RKO (cell line): ENCODE measurements at regions not wholly inside any gene's neighbourhood (a gene's known extent, or its start where the extent isn't known, plus 50 kb on each side); places are given as distances from the start of the nearest gene placed in this dataset.

Experiments
- DNase-seq: peaks from one replicate; pipeline ENCODE4 v3.0.0-alpha.2; 2016; ENCODE audit warnings: low spot score

DNA sequence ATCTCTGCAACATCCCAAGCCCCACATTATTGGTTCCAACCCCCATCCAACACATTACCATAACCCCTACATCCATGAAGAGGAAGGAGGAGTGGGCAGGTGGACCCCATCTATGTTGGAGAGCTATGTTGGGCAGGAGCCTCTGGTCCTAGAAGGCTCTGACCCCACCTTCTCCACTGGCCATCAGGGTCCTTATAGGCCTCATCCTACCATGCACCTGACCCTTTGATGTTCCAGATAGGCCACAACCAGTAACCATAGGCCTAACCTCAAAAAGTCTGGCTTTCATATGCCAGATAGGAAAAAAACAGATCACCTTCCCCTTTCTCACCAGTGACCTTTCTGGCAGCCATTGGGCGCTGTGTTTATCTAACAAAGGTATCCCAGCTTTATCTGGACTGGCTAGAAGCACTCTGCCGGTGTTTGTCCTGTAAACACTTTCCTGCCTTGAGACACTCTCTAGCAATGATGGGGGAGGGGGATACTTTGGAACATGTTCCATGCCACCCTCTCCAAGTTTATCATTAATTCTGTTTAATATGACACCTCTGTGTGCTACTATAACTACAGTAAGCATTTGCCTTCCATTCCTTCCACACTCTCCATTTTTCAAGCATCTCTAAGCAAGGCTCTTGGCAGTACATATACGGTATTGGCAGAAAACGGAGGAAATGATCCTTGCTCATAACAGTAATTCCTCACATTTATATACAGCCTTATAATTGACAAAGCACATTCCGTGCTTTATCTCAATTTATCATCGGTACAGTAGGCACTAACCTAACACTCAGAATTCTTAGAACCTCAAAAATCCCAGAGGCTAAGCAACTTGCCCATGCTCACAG, 377.1 kb downstream of the VPS13C start:
- no peak for DNase-seq

DNA sequence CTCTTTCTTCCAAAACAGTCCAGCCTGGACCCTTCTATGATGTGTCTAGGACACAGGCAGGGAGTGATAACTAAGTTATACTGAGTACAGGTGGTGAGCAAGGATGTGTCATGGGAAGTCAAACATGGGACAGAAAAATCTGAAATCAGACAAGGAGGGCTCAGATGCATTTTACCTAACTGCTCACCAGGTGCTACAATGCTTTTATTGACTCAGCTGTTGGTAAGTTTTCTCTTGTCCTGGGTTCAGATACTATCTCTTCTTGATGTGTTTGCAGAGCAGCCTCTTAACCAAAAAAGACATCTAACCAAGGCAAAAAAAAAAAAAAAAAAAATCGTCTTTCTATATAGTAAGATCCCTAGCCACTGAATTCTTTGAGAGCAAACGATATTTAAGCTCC, 378.6 kb downstream of the VPS13C start:
- peak; percentile 5 for DNase-seq

DNA sequence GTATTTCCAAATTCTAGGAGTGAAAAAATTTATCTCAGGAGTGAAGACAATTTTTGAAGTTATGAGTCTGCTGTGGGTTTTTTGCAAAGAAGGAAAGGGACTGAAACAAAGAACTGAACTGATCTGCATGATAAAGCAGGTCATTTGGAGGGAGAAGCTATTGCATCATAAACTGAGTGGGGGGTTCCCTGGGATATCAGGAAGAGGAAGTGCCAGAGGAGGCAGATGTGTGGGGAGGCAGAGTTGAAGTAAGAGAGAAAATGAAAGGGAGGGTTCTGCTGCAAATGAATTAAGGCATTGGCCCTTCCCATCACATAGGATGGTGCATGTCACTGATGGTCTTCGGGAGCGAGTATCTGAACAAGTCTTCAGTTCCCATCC, 379.2 kb downstream of the VPS13C start:
- no peak for DNase-seq

GRCh38 chr15:61680260-61681037, 379.8 kb downstream of the VPS13C start:
- DNase-seq: no peak

DNA sequence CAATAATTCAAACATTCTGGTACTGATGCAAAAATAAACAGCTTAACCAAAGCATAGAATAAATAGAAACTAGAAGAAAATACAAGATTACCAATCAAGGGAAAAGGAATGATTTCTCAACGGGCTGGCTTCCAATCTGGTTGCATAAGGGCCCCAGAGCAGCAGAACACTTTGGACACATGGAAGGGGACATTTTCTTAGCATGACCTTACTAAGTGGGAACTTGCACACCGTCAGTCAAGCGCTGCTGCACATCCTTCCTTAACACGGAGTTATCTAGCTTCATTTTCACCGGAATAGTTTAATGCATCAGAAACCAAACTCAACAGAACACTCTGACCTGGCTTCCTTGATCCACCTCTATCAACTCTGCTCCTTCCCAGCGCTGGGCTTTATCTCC, 388.5 kb downstream of the VPS13C start:
- DNase-seq: no peak

GRCh38 chr15:61668444-61668843, 391.8 kb downstream of the VPS13C start:
- DNase-seq: no peak

- no peak for DNase-seq
Measured at GRCh38 chr15:61661791-61662190, 398.5 kb downstream of the VPS13C start.

GRCh38 chr15:61660579-61660978, 399.7 kb downstream of the VPS13C start:
- DNase-seq: no peak

GRCh38 chr15:61659566-61660190, 400.6 kb downstream of the VPS13C start:
- no peak for DNase-seq

DNA sequence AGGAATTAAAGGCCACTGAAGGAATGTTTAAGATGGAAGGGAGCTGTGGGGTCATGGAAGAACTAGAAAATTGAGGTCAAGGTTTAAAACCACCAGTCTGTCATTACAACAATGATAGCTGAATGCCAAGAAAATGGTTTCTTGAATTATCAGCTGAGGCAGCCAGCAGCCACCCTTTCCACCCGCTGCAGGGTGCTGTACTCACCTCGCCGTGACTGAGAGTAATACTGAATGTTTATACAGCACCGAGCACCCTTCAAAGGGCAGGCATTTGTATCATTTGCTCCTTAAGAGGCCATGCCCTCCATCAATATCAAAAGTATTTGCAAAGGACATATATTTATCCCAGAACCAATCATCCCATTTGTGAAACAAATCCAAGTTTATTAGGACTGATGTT, 402.8 kb downstream of the VPS13C start:
- no peak for DNase-seq

DNA sequence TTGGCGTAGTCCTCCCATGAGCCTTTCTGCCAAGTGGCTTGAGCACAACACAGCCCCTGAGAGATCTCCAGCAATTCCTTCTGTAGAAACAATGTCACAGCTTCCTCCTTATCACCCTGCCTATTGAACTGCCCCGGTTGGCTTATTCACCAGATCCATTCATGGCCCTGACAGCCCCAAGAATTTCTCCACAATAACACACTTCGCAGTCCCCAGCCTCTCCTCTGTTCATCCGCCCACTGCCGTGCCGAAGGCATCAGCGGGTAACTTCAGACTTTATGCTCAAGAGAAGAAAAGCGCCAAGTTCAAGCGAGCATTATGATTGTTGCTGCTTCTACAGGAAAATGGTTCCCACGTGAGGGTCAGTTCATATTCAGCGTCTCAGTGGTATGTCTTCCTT, 403.9 kb downstream of the VPS13C start:
- no peak for DNase-seq

DNA sequence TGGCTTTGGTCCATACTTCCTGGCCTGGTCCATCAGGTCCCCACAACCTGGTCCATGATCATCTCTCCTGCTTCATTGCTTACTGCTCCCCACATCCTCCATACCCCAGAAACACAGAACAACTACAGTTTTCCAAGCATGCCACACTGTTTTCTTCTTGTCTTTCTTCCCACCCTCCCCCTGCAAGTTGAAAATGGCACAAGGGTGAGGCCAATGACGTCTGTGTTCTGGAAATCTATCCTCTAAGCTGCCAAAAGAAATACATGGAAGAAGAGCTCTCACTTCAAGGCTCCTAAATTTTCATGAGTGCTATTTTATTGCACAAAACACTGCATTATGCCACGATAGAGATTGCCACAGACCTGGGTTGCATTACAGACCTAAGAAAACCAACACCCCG, 404.4 kb downstream of the VPS13C start:
- no peak for DNase-seq

- DNase-seq: no peak
Measured at GRCh38 chr15:61654918-61655317, 405.3 kb downstream of the VPS13C start.

GRCh38 chr15:61654002-61654740, 406.1 kb downstream of the VPS13C start:
- no peak for DNase-seq

GRCh38 chr15:61653110-61653509, 407.1 kb downstream of the VPS13C start:
- no peak for DNase-seq

DNA sequence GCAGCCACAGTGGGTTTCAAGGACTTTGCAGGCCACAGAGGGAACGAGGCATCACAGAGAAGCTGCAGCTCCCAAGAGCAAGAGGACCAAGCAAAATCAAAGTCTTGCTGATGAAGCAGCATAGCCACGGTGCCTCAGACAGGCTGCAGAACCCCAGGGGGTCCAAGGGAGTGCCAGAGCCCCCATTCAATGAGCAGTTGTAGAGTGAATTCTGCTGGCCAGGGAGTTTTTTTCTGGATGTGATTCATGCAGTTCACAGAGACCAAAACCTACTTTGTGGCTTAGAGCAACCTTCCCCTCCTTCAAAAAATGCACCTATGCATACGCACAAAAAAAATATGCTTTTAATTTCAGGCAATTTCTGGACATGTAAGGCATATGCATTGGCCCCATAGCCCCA, 409.0 kb downstream of the VPS13C start:
- DNase-seq: no peak

DNA sequence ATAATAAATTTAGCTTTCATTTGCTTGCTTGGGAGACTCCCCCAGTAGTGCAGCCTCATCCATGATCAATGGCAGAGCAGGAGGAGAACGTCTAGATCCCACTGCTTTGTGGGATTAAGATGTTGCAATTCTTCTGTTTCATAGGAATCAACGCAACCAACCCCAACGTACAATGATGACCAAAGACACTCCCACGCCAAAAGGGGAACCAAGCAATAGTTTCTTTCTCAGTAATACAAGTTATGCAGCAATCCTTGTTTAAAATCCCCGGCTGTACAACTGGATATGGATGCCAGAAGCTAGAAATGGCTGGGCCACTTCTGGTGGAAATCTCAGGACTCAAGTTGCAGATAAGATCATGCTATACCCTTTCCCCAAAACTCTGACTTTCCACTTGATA, 411.2 kb downstream of the VPS13C start:
- DNase-seq: no peak

DNA sequence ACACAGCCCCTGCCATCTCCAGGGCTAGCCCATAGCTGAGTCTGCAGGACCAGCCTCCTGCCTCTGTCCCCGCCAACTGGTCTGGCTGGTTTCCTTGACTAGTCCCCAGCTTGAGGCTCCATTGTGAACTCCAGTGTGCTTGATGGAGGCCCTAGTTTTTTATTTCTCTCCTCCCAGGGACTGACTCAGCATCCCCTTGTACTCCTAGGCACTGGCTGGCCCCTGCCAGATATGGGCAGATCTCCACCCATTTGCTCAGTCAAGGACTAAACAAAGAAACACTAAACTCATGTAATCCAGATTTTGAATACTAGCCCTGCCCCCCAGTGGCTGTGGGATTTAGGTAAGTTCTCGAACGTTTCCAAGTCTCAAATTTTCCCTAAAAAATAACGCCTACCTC, 415.4 kb upstream of the RORA start:
- DNase-seq: no peak

DNA sequence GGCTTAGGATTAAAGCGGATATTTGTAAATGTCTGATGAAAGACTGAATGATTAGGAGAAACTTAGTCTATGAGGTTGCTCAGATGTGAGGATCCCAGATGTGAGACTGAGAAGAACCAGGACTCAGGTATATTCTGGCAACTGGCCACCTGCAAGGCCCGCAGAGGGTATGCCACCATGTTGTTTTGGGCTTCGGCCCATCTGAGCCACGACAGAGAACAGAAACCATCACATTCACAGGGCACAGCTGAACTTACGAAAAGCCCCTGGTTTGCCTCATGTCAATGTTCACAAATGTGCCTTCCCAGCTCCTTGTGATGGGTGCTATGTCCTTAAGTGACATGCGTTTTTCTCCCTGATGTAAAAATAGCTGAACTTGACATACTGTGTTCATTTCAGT, 412.5 kb upstream of the RORA start:
- no peak for DNase-seq

DNA sequence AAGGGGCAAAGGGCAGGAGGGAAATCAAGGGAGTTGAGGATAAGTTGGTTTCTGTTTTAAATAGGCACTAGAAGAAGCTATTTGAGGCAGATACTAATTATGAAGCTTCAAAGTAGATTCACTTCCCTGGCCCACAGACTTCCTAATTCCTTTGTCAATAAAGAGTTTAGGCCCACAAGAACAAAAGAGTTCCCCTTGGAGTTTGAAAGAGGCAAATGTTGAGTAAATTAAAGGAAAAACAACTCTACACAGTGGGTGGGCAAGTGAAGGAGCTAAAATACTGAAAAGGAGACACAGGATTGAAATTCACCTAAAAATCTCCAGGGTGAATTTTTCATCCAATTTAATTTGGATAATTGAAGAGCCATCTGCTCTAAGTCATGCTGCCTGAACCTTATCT, 411.7 kb upstream of the RORA start:
- DNase-seq: no peak

GRCh38 chr15:61639491-61639890, 410.4 kb upstream of the RORA start:
- no peak for DNase-seq

DNA sequence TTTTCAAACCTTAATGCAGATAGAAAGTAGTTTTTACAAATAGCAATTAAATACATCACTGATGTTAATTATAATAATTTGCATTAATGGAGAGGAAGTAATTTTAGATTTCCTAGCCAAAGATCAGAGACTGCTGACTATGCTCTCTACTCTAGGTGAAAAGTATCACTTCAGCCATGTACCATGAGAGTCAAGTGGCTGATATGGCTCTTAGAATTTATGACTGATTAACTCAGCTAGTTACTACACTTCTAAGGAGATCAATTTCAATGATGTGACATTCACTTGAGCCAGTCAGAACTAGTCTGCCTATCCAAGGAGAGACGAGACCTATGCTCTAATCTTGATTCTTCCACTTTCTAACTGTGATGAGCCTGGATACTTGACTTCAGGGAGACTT, 405.7 kb upstream of the RORA start:
- no peak for DNase-seq
